SKM-1 treated with dmso at 0.1 percent for 144 hours (cell line): ENCODE measurements at regions not wholly inside any gene's neighbourhood (a gene's known extent, or its start where the extent isn't known, plus 50 kb on each side); places are given as distances from the start of the nearest gene placed in this dataset.
"Not testable (repeated sequence)": the region's sequence is repeated elsewhere in the genome, so short reads cannot be mapped to it uniquely, and the experiment has no call there.

ENCODE experiments used
- DNase-seq: peaks from one replicate; lab custom pipeline; 2025; ENCODE audit not compliant: unreplicated experiment; lab: John Stamatoyannopoulos, UW

- no peak for DNase-seq
These were observed 396.0 kb upstream of the RGPD4 start for GRCh38 chr2:107430596-107431266.

GRCh38 chr2:107436281-107436680, 390.4 kb upstream of the RGPD4 start:
- DNase-seq = no peak

GRCh38 chr2:107437265-107437664, 389.4 kb upstream of the RGPD4 start:
- DNase-seq = no peak

- no peak for DNase-seq
These were observed 388.9 kb upstream of the RGPD4 start for GRCh38 chr2:107437807-107438206.

- no peak for DNase-seq
These were observed 378.5 kb upstream of the RGPD4 start for GRCh38 chr2:107448160-107448559.

- DNase-seq = no peak
These were observed 365.4 kb upstream of the RGPD4 start for GRCh38 chr2:107461301-107461700.

GRCh38 chr2:107462181-107462580, 364.5 kb upstream of the RGPD4 start:
- no peak for DNase-seq

GRCh38 chr2:107466241-107466640, 360.5 kb upstream of the RGPD4 start:
- DNase-seq = no peak

GRCh38 chr2:107466984-107467773, 359.5 kb upstream of the RGPD4 start:
- DNase-seq = no peak

- no peak for DNase-seq
These were observed 357.2 kb upstream of the RGPD4 start for GRCh38 chr2:107469437-107469995.

- DNase-seq = no peak
These were observed 353.5 kb upstream of the RGPD4 start for GRCh38 chr2:107473150-107473549.

- no peak for DNase-seq
These were observed 350.8 kb upstream of the RGPD4 start for GRCh38 chr2:107475859-107476258.

GRCh38 chr2:107502539-107502938, 324.2 kb upstream of the RGPD4 start:
- DNase-seq = no peak

GRCh38 chr2:107511970-107512789, 314.5 kb upstream of the RGPD4 start:
- DNase-seq = no peak

GRCh38 chr2:107525406-107525805, 301.3 kb upstream of the RGPD4 start:
- no peak for DNase-seq

GRCh38 chr2:107529146-107529545, 297.5 kb upstream of the RGPD4 start:
- no peak for DNase-seq

GRCh38 chr2:107530046-107530445, 296.6 kb upstream of the RGPD4 start:
- DNase-seq = no peak

GRCh38 chr2:107534926-107535325, 291.8 kb upstream of the RGPD4 start:
- DNase-seq = no peak

GRCh38 chr2:107535905-107536689, 290.6 kb upstream of the RGPD4 start:
- DNase-seq = not testable (repeated sequence)

GRCh38 chr2:107542314-107542740, 284.4 kb upstream of the RGPD4 start:
- DNase-seq = no peak

- no peak for DNase-seq
These were observed 282.9 kb upstream of the RGPD4 start for GRCh38 chr2:107543793-107544192.
